ENCODE measurements at regions not wholly inside any gene's neighbourhood (a gene's known extent, or its start where the extent isn't known, plus 50 kb on each side); places are given as distances from the start of the nearest gene placed in this dataset.
"Not testable (repeated sequence)": the region's sequence is repeated elsewhere in the genome, so short reads cannot be mapped to it uniquely, and the experiment has no call there.

GRCh38 chr14:30160608-30161007 lies 233.0 kb upstream of the PRKD1 start:
- DNase-seq (ENCODE audit: low spot score) = no peak

- no peak for DNase-seq (ENCODE audit: low spot score)
These were observed 234.4 kb upstream of the PRKD1 start for GRCh38 chr14:30162066-30162465.

GRCh38 chr14:30165255-30165654 lies 237.6 kb upstream of the PRKD1 start:
- DNase-seq (ENCODE audit: low spot score) = no peak

- DNase-seq (ENCODE audit: low spot score) = no peak
These were observed 250.1 kb upstream of the PRKD1 start for GRCh38 chr14:30177781-30178180.

GRCh38 chr14:30179381-30180130 lies 251.9 kb upstream of the PRKD1 start:
- DNase-seq (ENCODE audit: low spot score) = no peak

- no peak for DNase-seq (ENCODE audit: low spot score)
These were observed 252.6 kb upstream of the PRKD1 start for GRCh38 chr14:30180219-30180618.

GRCh38 chr14:30185832-30186231 lies 258.2 kb upstream of the PRKD1 start:
- no peak for DNase-seq (ENCODE audit: low spot score)

GRCh38 chr14:30191639-30192279 lies 264.1 kb upstream of the PRKD1 start:
- DNase-seq (ENCODE audit: low spot score) = no peak

- DNase-seq (ENCODE audit: low spot score) = no peak
These were observed 265.5 kb upstream of the PRKD1 start for GRCh38 chr14:30193101-30193500.

GRCh38 chr14:30193845-30194501 lies 266.3 kb upstream of the PRKD1 start:
- DNase-seq (ENCODE audit: low spot score) = no peak

- no peak for DNase-seq (ENCODE audit: low spot score)
These were observed 267.1 kb upstream of the PRKD1 start for GRCh38 chr14:30194741-30195148.

GRCh38 chr14:30195941-30196340 lies 268.3 kb upstream of the PRKD1 start:
- no peak for DNase-seq (ENCODE audit: low spot score)

- no peak for DNase-seq (ENCODE audit: low spot score)
These were observed 269.2 kb upstream of the PRKD1 start for GRCh38 chr14:30196861-30197260.

GRCh38 chr14:30198720-30199119 lies 271.1 kb upstream of the PRKD1 start:
- DNase-seq (ENCODE audit: low spot score) = not testable (repeated sequence)

GRCh38 chr14:30204431-30204980 lies 276.9 kb upstream of the PRKD1 start:
- DNase-seq (ENCODE audit: low spot score) = no peak

- DNase-seq (ENCODE audit: low spot score) = no peak
These were observed 281.5 kb upstream of the PRKD1 start for GRCh38 chr14:30209136-30209535.

- no peak for DNase-seq (ENCODE audit: low spot score)
These were observed 283.0 kb upstream of the PRKD1 start for GRCh38 chr14:30210630-30211029.

- DNase-seq (ENCODE audit: low spot score) = no peak
These were observed 283.7 kb upstream of the PRKD1 start for GRCh38 chr14:30211326-30211725.

- no peak for DNase-seq (ENCODE audit: low spot score)
These were observed 286.4 kb upstream of the PRKD1 start for GRCh38 chr14:30214014-30214413.

GRCh38 chr14:30214461-30215090 lies 286.9 kb upstream of the PRKD1 start:
- no peak for DNase-seq (ENCODE audit: low spot score)

GRCh38 chr14:30218907-30219306 lies 291.3 kb upstream of the PRKD1 start:
- no peak for DNase-seq (ENCODE audit: low spot score)

- DNase-seq (ENCODE audit: low spot score) = no peak
These were observed 293.9 kb upstream of the PRKD1 start for GRCh38 chr14:30221546-30221945.

Data from CD4-positive, alpha-beta T cell treated with Interleukin-2 at 100 ng/mL for 4 hours (primary cell).